GM13976 (cell line): ENCODE measurements at regions not wholly inside any gene's neighbourhood (a gene's known extent, or its start where the extent isn't known, plus 50 kb on each side); places are given as distances from the start of the nearest gene placed in this dataset.
A peak's percentile ranks its signal among the peaks of the same experiment; 100 is the strongest.
"Not testable (repeated sequence)": the region's sequence is repeated elsewhere in the genome, so short reads cannot be mapped to it uniquely, and the experiment has no call there.

Experiments used
- DNase-seq: peaks from one replicate; pipeline ENCODE4 v3.0.0; 2012; ENCODE audit warnings: low spot score
- CTCF ChIP-seq: IDR thresholded peaks from 2 replicates; pipeline ENCODE4 v1.5.1; 2012; ENCODE audit warnings: borderline replicate concordance, mild to moderate bottlenecking; ENCODE audit not compliant: insufficient read depth; ENCODE audit errors: extremely low read depth, missing control alignments, control extremely low read depth
- in situ Hi-C: fragments of 300-500 bp; cut with MboI; formaldehyde crosslinking; loops from one replicate; pipeline ENCODE4 v1.12.0; 2022; ENCODE audit warnings: low sequenced_read_pairs, mixed read lengths, inconsistent platforms; ENCODE audit not compliant: unreplicated experiment

- in situ Hi-C loops = no loop called here
- TF ChIP-seq CTCF = no peak
- peak; percentile 25 for DNase-seq
Measured at GRCh38 chr6:13874191-13874549, 50.6 kb upstream of the RNF182 start.

- DNase-seq = peak; percentile 92
- in situ Hi-C loops = no loop called here
- TF ChIP-seq CTCF = peak; percentile 91
Measured at GRCh38 chr6:13873288-13874190, 51.2 kb upstream of the RNF182 start.

GRCh38 chr6:13872681-13873080, 52.1 kb upstream of the RNF182 start:
- TF ChIP-seq CTCF = no peak
- in situ Hi-C loops = no loop called here

GRCh38 chr6:13872006-13872405, 52.7 kb upstream of the RNF182 start:
- DNase-seq, in situ Hi-C loops: not testable (repeated sequence)

More at GRCh38 chr6:13872681-13873080, 52.1 kb upstream of the RNF182 start:
- no peak for DNase-seq

- in situ Hi-C loops = no loop called here
- no peak for TF ChIP-seq CTCF
- no peak for DNase-seq
Measured at GRCh38 chr6:13870214-13870830, 54.4 kb upstream of the RNF182 start.

GRCh38 chr6:13868236-13868635, 53.9 kb upstream of the MCUR1 start:
- DNase-seq = no peak
- in situ Hi-C loops = no loop called here
- TF ChIP-seq CTCF = no peak

- in situ Hi-C loops = no loop called here
- DNase-seq = no peak
- no peak for TF ChIP-seq CTCF
Measured at GRCh38 chr6:13866301-13866700, 51.9 kb upstream of the MCUR1 start.
